IMR-90 (cell line): ENCODE measurements at regions not wholly inside any gene's neighbourhood (a gene's known extent, or its start where the extent isn't known, plus 50 kb on each side); places are given as distances from the start of the nearest gene placed in this dataset.

ENCODE experiments used
- CEBPB ChIP-seq: IDR thresholded peaks from 2 replicates; pipeline ENCODE4 v1.6.1; 2012; ENCODE audit warnings: low read depth, low read length, improper control_type of control experiment
- CHD1 ChIP-seq: IDR thresholded peaks from 2 replicates; pipeline ENCODE4 v1.6.1; 2012; ENCODE audit warnings: low read depth, low read length, improper control_type of control experiment
- FOS ChIP-seq: fragments of 150-350 bp; IDR thresholded peaks from 2 replicates; pipeline ENCODE4 v1.6.1; 2016; ENCODE audit warnings: low read depth, low read length
- MAFK ChIP-seq: IDR thresholded peaks from 2 replicates; pipeline ENCODE4 v1.6.1; 2012; ENCODE audit warnings: low read depth, low read length, improper control_type of control experiment
- NFE2L2 ChIP-seq: fragments of 150-350 bp; IDR thresholded peaks from 2 replicates; pipeline ENCODE4 v1.6.1; 2016; ENCODE audit warnings: low read depth, mild to moderate bottlenecking, low read length
- POLR2A ChIP-seq: IDR thresholded peaks from 2 replicates; pipeline ENCODE4 v1.6.1; 2012; ENCODE audit warnings: mild to moderate bottlenecking, low read depth, low read length
- RAD21 ChIP-seq: IDR thresholded peaks from 2 replicates; pipeline ENCODE4 v1.6.1; 2012; ENCODE audit warnings: low read length, improper control_type of control experiment
- RCOR1 ChIP-seq: IDR thresholded peaks from 2 replicates; pipeline ENCODE4 v1.6.1; 2012; ENCODE audit warnings: mild to moderate bottlenecking, low read length, improper control_type of control experiment; ENCODE audit not compliant: insufficient replicate concordance
- RFX5 ChIP-seq: IDR thresholded peaks from 2 replicates; pipeline ENCODE4 v1.8.0; 2012; ENCODE audit warnings: low read depth, mild to moderate bottlenecking, low read length, moderate library complexity
- SMC3 ChIP-seq: fragments of 150-350 bp; IDR thresholded peaks from 2 replicates; pipeline ENCODE4 v1.6.1; 2016; ENCODE audit warnings: low read depth, mild to moderate bottlenecking, antibody characterized with exemption, low read length, moderate library complexity
- TF ChIP-seq, protein P1 (sequence below): conservative IDR thresholded peaks from 2 replicates; pipeline ENCODE4 v1.5.1; 2012; ENCODE audit warnings: mild to moderate bottlenecking, low read depth, low read length, improper control_type of control experiment
- TF ChIP-seq, protein P2 (sequence below): fragments of 150-350 bp; IDR thresholded peaks from 2 replicates; pipeline ENCODE4 v1.6.1; 2017; ENCODE audit warnings: mild to moderate bottlenecking, antibody characterized with exemption, low read length, low read depth

DNA sequence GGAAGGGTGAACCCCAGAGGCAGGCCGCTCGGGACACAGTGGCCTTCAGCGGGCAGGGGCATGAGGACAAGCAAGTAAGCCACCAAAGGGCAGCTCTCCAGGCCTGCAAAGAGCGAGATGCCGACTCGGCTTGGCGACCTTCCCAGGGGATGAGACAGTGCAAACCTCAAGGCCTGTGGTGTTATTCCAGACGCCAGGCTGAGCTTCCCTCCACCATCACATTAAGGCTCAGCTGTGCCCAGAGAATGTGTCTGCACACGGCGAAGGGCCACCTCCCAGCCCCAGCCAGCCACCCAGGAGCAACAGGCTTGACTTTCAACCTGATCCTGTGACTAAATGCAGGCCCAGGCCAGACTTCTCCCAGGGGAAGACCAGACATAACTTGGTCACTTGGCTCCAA is 251.4 kb downstream of the SOX9 start:
- TF ChIP-seq SMC3 (no peak), POLR2A (no peak), RAD21 (no peak), FOS (no peak), NFE2L2 (no peak), MAFK (no peak), CEBPB (no peak), CHD1 (no peak), RFX5 (no peak), RCOR1 (no peak)
- TF ChIP-seq, protein P1, sequence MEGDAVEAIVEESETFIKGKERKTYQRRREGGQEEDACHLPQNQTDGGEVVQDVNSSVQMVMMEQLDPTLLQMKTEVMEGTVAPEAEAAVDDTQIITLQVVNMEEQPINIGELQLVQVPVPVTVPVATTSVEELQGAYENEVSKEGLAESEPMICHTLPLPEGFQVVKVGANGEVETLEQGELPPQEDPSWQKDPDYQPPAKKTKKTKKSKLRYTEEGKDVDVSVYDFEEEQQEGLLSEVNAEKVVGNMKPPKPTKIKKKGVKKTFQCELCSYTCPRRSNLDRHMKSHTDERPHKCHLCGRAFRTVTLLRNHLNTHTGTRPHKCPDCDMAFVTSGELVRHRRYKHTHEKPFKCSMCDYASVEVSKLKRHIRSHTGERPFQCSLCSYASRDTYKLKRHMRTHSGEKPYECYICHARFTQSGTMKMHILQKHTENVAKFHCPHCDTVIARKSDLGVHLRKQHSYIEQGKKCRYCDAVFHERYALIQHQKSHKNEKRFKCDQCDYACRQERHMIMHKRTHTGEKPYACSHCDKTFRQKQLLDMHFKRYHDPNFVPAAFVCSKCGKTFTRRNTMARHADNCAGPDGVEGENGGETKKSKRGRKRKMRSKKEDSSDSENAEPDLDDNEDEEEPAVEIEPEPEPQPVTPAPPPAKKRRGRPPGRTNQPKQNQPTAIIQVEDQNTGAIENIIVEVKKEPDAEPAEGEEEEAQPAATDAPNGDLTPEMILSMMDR, result no peak
- TF ChIP-seq, protein P2, sequence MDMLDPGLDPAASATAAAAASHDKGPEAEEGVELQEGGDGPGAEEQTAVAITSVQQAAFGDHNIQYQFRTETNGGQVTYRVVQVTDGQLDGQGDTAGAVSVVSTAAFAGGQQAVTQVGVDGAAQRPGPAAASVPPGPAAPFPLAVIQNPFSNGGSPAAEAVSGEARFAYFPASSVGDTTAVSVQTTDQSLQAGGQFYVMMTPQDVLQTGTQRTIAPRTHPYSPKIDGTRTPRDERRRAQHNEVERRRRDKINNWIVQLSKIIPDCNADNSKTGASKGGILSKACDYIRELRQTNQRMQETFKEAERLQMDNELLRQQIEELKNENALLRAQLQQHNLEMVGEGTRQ, result no peak
